ENCODE measurements at regions not wholly inside any gene's neighbourhood (a gene's known extent, or its start where the extent isn't known, plus 50 kb on each side); places are given as distances from the start of the nearest gene placed in this dataset.

GRCh38 chr6:140041571-140042332 is 667.3 kb upstream of the CITED2 start:
- TF ChIP-seq CTCF (IDR thresholded peaks at IDR 0.05) (no peak), POLR2A (IDR thresholded peaks at IDR 0.05) (no peak)

Measured in Peyer's patch (tissue), 4 donors.